ENCODE measurements at regions not wholly inside any gene's neighbourhood (a gene's known extent, or its start where the extent isn't known, plus 50 kb on each side); places are given as distances from the start of the nearest gene placed in this dataset.

DNA sequence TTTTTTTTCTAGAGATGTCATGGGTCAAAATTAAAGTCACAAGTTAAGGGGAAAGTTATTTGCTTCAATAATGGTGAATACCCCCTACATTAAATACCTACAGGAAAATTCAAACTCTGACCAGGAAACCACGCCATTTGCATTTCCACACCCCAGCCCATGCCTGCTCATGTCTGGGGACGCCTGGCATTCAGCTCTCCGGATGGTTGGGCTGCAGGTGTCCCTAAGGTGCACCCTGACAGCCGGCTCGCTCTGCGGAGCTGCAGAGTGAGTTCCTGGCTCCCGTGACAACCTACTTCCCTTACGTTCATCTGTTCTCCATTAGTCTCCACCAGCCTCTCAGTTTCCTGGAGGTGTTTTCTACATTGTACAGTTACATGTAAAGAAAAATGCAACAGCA is 122.7 kb upstream of the RIOK3 start:
- TF ChIP-seq CTCF (IDR thresholded peaks at IDR 0.05) = no peak
- TF ChIP-seq POLR2A (IDR thresholded peaks at IDR 0.05) = no peak
- TF ChIP-seq EP300 (IDR thresholded peaks at IDR 0.05) = no peak

Measured in tibial nerve (tissue), 4 donors.